Sigmoid colon (tissue), 3 donors: ENCODE measurements at regions not wholly inside any gene's neighbourhood (a gene's known extent, or its start where the extent isn't known, plus 50 kb on each side); places are given as distances from the start of the nearest gene placed in this dataset.

Experiments
- CTCF ChIP-seq, 4 experiments: fragments of 450-650 bp in 3 of 4; fragments of 200-600 bp in 1 of 4; IDR thresholded peaks; one replicate each; pipeline ENCODE4 v1.5.1; 2016 to 2019; ENCODE audit warnings: antibody characterized with exemption in 4 of 4, mild to moderate bottlenecking in 3 of 4, moderate library complexity in 2 of 4
- POLR2A ChIP-seq, 2 donors: fragments of 450-650 bp; IDR thresholded peaks; one replicate each; pipeline ENCODE4 v1.6.1; 2016; ENCODE audit warnings: antibody characterized with exemption in 2 of 2, mild to moderate bottlenecking in 2 of 2, moderate library complexity in 2 of 2

GRCh38 chr3:147669077-147669476 lies 259.9 kb downstream of the ZIC1 start:
- TF ChIP-seq POLR2A (IDR thresholded peaks at IDR 0.05) (no peak), CTCF (IDR thresholded peaks at IDR 0.05) (no peak)
